Stimulated activated CD8-positive, alpha-beta memory T cell treated with anti-CD3 and anti-CD28 coated beads, Interleukin-7, amount 100 ng/mL, for 48 hours (primary cell): ENCODE measurements at regions not wholly inside any gene's neighbourhood (a gene's known extent, or its start where the extent isn't known, plus 50 kb on each side); places are given as distances from the start of the nearest gene placed in this dataset.

Experiments
- DNase-seq, 2 donors: peaks; one replicate each; pipeline ENCODE4 v3.0.0-alpha.2; 2020; ENCODE audit warnings: low read depth in 1 of 2; ENCODE audit errors: extremely low read depth in 1 of 2

DNA sequence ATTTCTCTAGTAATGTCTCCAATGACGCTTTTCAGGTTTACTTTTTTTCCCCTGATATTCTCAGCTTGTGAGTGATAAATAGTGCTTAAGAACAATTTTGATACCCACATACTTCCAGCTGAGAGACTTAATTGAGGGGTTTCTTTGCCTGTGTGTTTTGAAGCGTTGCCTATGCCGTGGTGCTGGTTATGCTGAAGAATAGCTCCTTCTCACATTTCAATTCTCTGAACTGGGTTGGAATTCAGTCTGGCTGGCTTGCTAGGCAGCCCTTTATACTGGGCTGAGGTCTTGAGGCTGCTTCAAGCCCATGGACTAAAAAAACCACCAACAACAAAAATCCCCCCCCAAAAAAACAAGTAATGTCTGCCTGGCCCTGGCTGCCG, 87.4 kb downstream of the CHST2 start:
- DNase-seq, result no peak

DNA sequence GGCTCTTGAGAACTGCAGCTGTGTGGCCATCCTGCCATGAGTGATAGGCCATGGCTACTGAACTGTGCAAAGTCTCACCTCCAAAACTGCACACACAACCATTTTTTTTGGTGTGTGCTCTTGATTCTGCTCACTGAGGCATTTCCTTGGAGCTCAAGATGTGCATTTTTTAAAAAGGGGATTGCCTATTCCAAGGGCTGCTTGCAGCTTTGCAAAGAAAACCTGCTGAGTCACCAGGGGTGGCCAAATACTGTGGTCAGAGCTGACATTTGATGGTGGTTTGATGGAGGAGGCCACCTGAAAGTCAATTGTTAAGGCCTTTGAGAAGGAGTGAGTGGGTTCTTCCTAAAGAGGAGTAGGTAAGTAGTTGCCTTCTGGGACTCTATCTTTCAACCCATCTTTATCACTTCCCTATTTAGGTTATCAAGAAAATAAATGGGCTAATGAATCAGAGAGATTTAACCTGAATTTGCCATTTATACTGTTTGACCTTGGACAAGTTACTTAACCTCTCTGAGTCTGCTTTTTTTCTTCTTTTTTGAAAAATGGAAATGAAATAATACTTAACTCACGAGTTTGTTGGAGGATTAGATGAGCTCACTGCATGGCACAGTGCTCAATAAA, 87.9 kb downstream of the CHST2 start:
- peak in 1 of 2 donors; percentile 11 for DNase-seq

DNA sequence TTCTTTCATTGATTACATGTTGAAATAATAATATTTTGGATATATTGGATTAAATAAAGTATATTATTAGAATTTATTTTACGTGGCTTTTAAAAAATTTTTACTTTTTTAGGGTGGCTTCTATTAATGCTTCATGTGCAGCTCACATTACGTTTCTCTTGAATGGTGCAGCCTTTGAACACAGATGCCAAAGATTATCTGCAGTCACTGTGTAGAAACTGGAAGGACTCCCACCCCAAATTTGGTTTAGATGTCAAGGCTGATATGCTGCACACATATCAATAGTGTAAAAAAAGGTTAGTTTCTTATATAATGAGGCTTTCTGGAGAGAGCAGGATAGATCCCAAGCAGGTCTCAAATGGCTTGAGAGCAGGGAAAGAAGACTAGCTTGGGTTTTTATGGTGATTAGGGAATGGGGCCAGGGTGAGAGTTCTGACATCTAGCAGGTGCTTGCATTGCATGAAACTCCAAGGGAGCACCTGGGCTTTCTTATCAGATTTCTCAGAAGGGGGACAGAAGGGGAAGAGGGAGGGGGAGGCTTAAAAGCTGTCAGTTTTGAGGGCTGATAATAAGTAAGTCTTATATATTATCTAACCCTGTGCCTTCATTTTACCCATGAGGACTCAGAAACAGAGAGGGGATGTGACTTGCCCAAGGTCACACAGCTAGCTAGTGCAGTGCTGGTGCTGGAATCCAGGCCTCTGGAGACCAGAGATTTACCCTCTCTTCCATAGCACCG, 89.6 kb downstream of the CHST2 start:
- no peak for DNase-seq

DNA sequence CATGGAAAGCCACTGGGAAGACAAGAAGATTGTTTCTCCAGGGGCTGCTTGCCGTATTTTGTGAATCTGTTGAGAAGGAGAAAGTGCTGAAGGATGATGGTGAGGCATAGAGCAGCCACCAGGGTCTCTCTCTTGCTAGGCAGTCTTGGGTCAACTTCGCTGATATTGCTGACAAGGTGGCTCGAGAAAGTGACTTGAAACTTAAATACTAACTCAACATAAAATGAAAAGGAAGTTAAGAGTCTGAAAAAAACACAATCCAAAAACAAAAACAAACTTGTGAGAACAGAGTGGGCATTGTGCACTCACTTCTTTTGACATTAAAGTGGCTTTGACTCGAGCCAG, 90.1 kb downstream of the CHST2 start:
- no peak for DNase-seq

DNA sequence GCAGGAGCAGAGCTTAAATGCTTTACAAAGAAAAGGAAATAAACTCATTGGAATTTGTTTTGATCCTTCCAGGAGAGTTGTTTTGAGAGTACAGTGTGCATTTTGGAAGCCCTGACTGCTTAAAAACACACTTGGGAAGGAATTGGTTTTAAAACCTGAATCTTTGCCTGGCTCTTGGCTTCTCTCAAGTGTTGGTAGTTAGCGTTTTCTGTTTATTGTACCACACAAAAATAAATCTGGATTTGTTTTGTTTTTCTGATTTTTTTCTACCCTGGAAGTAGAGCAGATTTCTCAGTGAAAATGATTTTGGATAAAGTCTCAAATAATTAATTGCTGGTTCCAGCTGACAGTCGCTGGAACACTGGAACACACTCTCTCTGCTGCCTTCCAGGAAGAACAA, 90.6 kb downstream of the CHST2 start:
- DNase-seq, result no peak

DNA sequence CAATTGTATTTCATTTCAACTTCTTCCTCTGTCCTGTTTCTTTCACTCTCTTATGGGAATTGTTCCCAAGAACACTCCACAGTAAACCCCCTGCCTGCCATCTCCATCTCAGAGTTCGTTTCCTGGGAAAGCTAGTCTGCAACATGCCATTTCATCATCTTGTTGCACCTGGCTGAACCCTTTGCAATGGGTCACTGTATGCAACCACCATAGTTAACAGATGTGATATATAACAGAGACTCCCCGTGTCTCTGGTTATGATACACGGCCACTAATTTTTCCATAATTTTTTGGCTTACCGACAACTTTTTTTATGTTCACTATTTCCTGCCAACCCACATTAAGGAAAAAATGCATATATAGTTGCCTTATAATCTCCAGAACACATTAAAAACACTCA, 95.5 kb downstream of the CHST2 start:
- no peak for DNase-seq
